B cell (primary cell): ENCODE measurements at regions not wholly inside any gene's neighbourhood (a gene's known extent, or its start where the extent isn't known, plus 50 kb on each side); places are given as distances from the start of the nearest gene placed in this dataset.

ENCODE experiments used
- ATAC-seq: fragments of 200-7000 bp; cut with Tn5 transposase; one replicate; pipeline ENCODE4 v1.10.0; 2021; ENCODE audit warnings: low read depth, mild to moderate bottlenecking, moderate number of reproducible peaks, moderate library complexity
- CTCF ChIA-PET: fragments of 350-600 bp; sonication (Branson Sonifier 250); formaldehyde crosslinking; loops from one replicate; lab custom pipeline; 2021; ENCODE audit warnings: antibody characterized with exemption, inconsistent platforms; lab: Charles Lee
- POLR2A ChIA-PET: fragments of 350-600 bp; sonication (Branson Sonifier 250); formaldehyde crosslinking; loops from one replicate; lab custom pipeline; 2021; ENCODE audit warnings: antibody characterized with exemption; lab: Charles Lee
- DNase-seq: peaks from one replicate; pipeline ENCODE4 v3.0.0; 2013
- H2AFZ ChIP-seq: 2 replicates; pipeline ENCODE4 v1.6.1; 2012; ENCODE audit warnings: mild to moderate bottlenecking, low read depth, low read length; ENCODE audit not compliant: insufficient read depth, poor library complexity, severe bottlenecking
- H3K27ac ChIP-seq, 2 donors: 1 replicate in 1 of 2; 2 replicates in 1 of 2; pipeline ENCODE4 v1.5.1; 2012 to 2013; ENCODE audit warnings: low read length in 2 of 2, mild to moderate bottlenecking in 2 of 2, moderate library complexity in 1 of 2
- H3K27me3 ChIP-seq, 4 experiments: fragments of 200-600 bp in 1 of 4; sonication (generic) in 1 of 4; replicated peaks in 1 of 4; 1 replicate in 2 of 4; 2 replicates in 2 of 4; pipeline versions ENCODE4 v1.6.1 to v1.7.0; 2013 to 2016; ENCODE audit warnings: low read length in 3 of 4, mild to moderate bottlenecking in 2 of 4, mixed read lengths in 1 of 4, moderate library complexity in 1 of 4; ENCODE audit not compliant: insufficient read depth in 4 of 4, control insufficient read depth in 3 of 4; ENCODE audit errors: control extremely low read depth in 1 of 4
- H3K36me3 ChIP-seq, 2 experiments: replicated peaks in 1 of 2; 1 replicate in 1 of 2; 2 replicates in 1 of 2; pipeline versions ENCODE4 v1.6.1 to v1.7.1; 2013; ENCODE audit warnings: low read length in 1 of 2; ENCODE audit not compliant: insufficient read depth in 2 of 2, control insufficient read depth in 1 of 2; ENCODE audit errors: control extremely low read depth in 1 of 2, extremely low read depth in 1 of 2
- H3K4me1 ChIP-seq, 2 donors: fragments of 200-600 bp in 1 of 2; sonication (generic) in 1 of 2; 1 replicate in 1 of 2; 2 replicates in 1 of 2; pipeline versions ENCODE4 v1.5.1 to v1.6.1; 2013 to 2017; ENCODE audit warnings: low read length in 2 of 2; ENCODE audit not compliant: control insufficient read depth in 2 of 2, insufficient read depth in 2 of 2
- H3K4me2 ChIP-seq: replicated peaks from 2 replicates; pipeline ENCODE3; 2012; ENCODE audit warnings: mild to moderate bottlenecking, low read depth, low read length; ENCODE audit not compliant: poor library complexity, severe bottlenecking
- H3K4me3 ChIP-seq, 5 experiments: fragments of 200-600 bp in 1 of 5; sonication (generic) in 1 of 5; 1 replicate in 3 of 5; 2 replicates in 2 of 5; pipeline versions ENCODE4 v1.5.1 to v1.7.0; 2011 to 2016; ENCODE audit warnings: low read length in 4 of 5, mild to moderate bottlenecking in 4 of 5, low read depth in 2 of 5, control low read depth in 1 of 5, moderate library complexity in 1 of 5; ENCODE audit not compliant: insufficient read depth in 1 of 5; ENCODE audit errors: control extremely low read depth in 1 of 5, extremely low read depth in 1 of 5
- H3K79me2 ChIP-seq: fragments of 200-600 bp; sonication (generic); one replicate; pipeline ENCODE4 v1.6.0; 2016; ENCODE audit warnings: low read length; ENCODE audit not compliant: control insufficient read depth, insufficient read depth
- H3K9ac ChIP-seq: fragments of 200-600 bp; sonication (generic); 2 replicates; pipeline ENCODE4 v1.6.1; 2017; ENCODE audit warnings: mild to moderate bottlenecking, low read length, moderate library complexity
- H3K9me3 ChIP-seq, 3 donors: one replicate each; pipeline versions ENCODE4 v1.6.1 to v1.7.1; 2013; ENCODE audit warnings: low read length in 2 of 3; ENCODE audit not compliant: control insufficient read depth in 2 of 3, insufficient read depth in 1 of 3; ENCODE audit errors: control extremely low read depth in 1 of 3
- H4K20me1 ChIP-seq: 2 replicates; pipeline ENCODE4 v1.6.0; 2012; ENCODE audit warnings: mild to moderate bottlenecking, low read length; ENCODE audit not compliant: insufficient read depth, control insufficient read depth, poor library complexity, severe bottlenecking
- H3K27ac Mint-ChIP-seq: one replicate; pipeline ENCODE4 v1.8.0; 2021; ENCODE audit warnings: mixed read lengths
- H3K27me3 Mint-ChIP-seq: one replicate; pipeline ENCODE4 v1.8.0; 2021; ENCODE audit warnings: mixed read lengths
- H3K4me1 Mint-ChIP-seq: one replicate; pipeline ENCODE4 v1.8.0; 2021; ENCODE audit warnings: mixed read lengths
- H3K4me3 Mint-ChIP-seq: one replicate; pipeline ENCODE4 v1.8.0; 2021; ENCODE audit warnings: mixed read lengths
- H3K9me3 Mint-ChIP-seq: one replicate; pipeline ENCODE4 v1.8.0; 2022; ENCODE audit warnings: mixed read lengths; ENCODE audit not compliant: insufficient read depth
- EZH2 ChIP-seq: IDR thresholded peaks from 2 replicates; pipeline ENCODE4 v1.6.1; 2012; ENCODE audit warnings: borderline replicate concordance, low read depth, mild to moderate bottlenecking, moderate library complexity, low read length; ENCODE audit not compliant: insufficient read depth, poor library complexity, severe bottlenecking
- WGBS: methylation state at CpG from one replicate; pipeline ENCODE4 v1.1.5; 2013; ENCODE audit warnings: missing lambda C conversion rate; ENCODE audit not compliant: insufficient coverage; 5-methylcytosine and 5-hydroxymethylcytosine counted together
- intact Hi-C: fragments of 100-400 bp; cut with micrococcal nuclease; formaldehyde crosslinking; loops from one replicate; pipeline ENCODE4 v1.10.0; 2022
- TF ChIP-seq, protein P1 (sequence below): fragments of 200-600 bp; IDR thresholded peaks from one replicate; pipeline ENCODE4 v1.8.0; 2022; ENCODE audit warnings: antibody characterized with exemption, mild to moderate bottlenecking

DNA sequence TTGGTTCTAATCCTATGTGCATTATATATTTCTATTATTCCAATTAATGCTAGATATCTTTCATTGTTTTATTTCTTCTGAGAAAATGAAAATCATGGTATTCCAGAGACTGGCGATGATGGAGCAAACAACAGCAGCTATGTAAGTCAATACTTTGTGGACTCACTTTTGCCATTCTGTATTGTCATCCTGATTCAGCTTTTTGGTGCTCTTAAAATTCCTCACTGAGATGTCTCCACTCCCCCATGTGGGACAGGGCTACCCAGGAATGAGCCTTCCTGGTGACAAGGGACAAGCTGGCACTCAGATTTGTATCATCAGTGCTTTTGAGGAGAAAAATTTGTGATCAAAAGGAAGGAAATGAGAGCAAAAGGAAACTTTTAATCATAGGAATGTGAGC lies 56.7 kb upstream of the XCR1 start:
- CTCF ChIA-PET: interaction anchor here (1.1 to 17.4 kb wide), 9 partner anchors 8 to 294 kb away, joined by 3 to 233 read pairs (median 7); partner anchors contain the start of genes CCR1 and CCR5
- H3K4me3 ChIP-seq: no peak overlapping the region
- H3K9me3 ChIP-seq: no peaks in the 10 kb centered on the region
- peaks cover 9% of the 10 kb centered on the region for H3K4me1 Mint-ChIP-seq
- no peak for ATAC-seq
- no peaks in the 10 kb centered on the region for H3K79me2 ChIP-seq
- H3K36me3 ChIP-seq: no peaks in the 10 kb centered on the region
- no peak overlapping the region for H3K4me2 ChIP-seq
- TF ChIP-seq EZH2: no peak
- TF ChIP-seq, protein P1, sequence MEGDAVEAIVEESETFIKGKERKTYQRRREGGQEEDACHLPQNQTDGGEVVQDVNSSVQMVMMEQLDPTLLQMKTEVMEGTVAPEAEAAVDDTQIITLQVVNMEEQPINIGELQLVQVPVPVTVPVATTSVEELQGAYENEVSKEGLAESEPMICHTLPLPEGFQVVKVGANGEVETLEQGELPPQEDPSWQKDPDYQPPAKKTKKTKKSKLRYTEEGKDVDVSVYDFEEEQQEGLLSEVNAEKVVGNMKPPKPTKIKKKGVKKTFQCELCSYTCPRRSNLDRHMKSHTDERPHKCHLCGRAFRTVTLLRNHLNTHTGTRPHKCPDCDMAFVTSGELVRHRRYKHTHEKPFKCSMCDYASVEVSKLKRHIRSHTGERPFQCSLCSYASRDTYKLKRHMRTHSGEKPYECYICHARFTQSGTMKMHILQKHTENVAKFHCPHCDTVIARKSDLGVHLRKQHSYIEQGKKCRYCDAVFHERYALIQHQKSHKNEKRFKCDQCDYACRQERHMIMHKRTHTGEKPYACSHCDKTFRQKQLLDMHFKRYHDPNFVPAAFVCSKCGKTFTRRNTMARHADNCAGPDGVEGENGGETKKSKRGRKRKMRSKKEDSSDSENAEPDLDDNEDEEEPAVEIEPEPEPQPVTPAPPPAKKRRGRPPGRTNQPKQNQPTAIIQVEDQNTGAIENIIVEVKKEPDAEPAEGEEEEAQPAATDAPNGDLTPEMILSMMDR: no peak
- H3K27me3 Mint-ChIP-seq: no peaks in the 10 kb centered on the region
- no peaks in the 10 kb centered on the region for H4K20me1 ChIP-seq
- H2AFZ ChIP-seq: no peak overlapping the region
- H3K27ac ChIP-seq: no peak overlapping the region
- intact Hi-C loops: no loop called here
- H3K9ac ChIP-seq: no peak overlapping the region
- no peak for DNase-seq
- H3K27me3 ChIP-seq: no peaks in the 10 kb centered on the region
- no peak overlapping the region for H3K4me3 Mint-ChIP-seq
- no peaks in the 10 kb centered on the region for H3K9me3 Mint-ChIP-seq
- POLR2A ChIA-PET: no interaction called here
- H3K4me1 ChIP-seq: peaks cover 2 to 5% of the 10 kb centered on the region in 2 donors
- no peak overlapping the region for H3K27ac Mint-ChIP-seq
- WGBS: no CpG with 5 or more reads among the region's 1 CpG

DNA sequence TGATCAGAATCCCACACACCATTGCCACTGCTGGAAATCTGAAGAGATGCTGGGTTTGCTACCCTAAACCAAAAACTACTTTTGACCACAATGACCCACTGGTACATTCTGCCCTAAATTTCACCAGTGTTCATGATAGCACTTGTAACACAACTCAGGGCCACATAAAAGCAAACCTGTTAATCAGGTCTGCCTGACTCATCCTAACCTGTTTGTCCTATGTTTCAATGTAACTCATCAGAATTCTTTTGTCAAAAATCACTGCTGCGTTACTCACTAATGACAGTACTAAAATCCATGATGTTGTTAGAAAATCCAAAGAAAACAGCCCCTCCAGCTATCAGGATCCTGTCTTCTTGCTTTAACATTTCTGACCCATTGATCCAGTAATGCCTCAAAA lies 55.6 kb upstream of the XCR1 start:
- CTCF ChIA-PET: interaction anchor here (0.9 to 17.4 kb wide), 8 partner anchors 12 to 295 kb away, joined by 3 to 233 read pairs (median 10); partner anchors contain the start of genes CCR1 and CCR5

More for the DNA sequence above, 55.6 kb upstream of the XCR1 start:
- Histone ChIP-seq H3K27ac (no peak overlapping the region), H3K36me3 (no peaks in the 10 kb centered on the region), H4K20me1 (no peaks in the 10 kb centered on the region), H3K9me3 (no peaks in the 10 kb centered on the region), H3K9ac (no peak overlapping the region), H3K4me2 (no peak overlapping the region), H2AFZ (no peak overlapping the region), H3K4me1 (peaks cover 2 to 7% of the 10 kb centered on the region in 2 donors), H3K4me3 (no peak overlapping the region), H3K79me2 (no peaks in the 10 kb centered on the region), H3K27me3 (no peaks in the 10 kb centered on the region)
- intact Hi-C loops: no loop called here
- Mint-ChIP-seq H3K27ac (no peak overlapping the region), H3K9me3 (no peaks in the 10 kb centered on the region), H3K4me3 (no peak overlapping the region), H3K4me1 (peaks cover 10% of the 10 kb centered on the region), H3K27me3 (no peaks in the 10 kb centered on the region)
- WGBS: no CpG with 5 or more reads among the region's 1 CpG
- no peak for ATAC-seq
- DNase-seq: no peak
- TF ChIP-seq EZH2: no peak
- TF ChIP-seq, protein P1: no peak
- POLR2A ChIA-PET: interaction anchor here (0.6 to 0.7 kb wide), 2 partner anchors 286 to 1045 kb away, joined by 5 to 8 read pairs; no protein-coding TSS in a partner anchor
